H1 (cell line): ENCODE measurements at regions not wholly inside any gene's neighbourhood (a gene's known extent, or its start where the extent isn't known, plus 50 kb on each side); places are given as distances from the start of the nearest gene placed in this dataset.

Source experiments
- CTCF ChIA-PET: fragments of 300-600 bp; sonication (Branson Sonifier 250); formaldehyde crosslinking; loops from one replicate; lab custom pipeline; 2021; ENCODE audit not compliant: partially characterized antibody; lab: Charles Lee
- POLR2A ChIA-PET: fragments of 300-600 bp; sonication (Branson Sonifier 250); formaldehyde crosslinking; loops from one replicate; lab custom pipeline; 2021; ENCODE audit warnings: inconsistent platforms; ENCODE audit not compliant: partially characterized antibody; lab: Charles Lee
- DNase-seq, 2 experiments: peaks; one replicate each; pipeline versions ENCODE4 v3.0.0 to v3.0.0-alpha.2; 2010 to 2022; ENCODE audit warnings: low spot score in 2 of 2, low read depth in 1 of 2, mixed read lengths in 1 of 2
- FAIRE-seq: peaks from 2 replicates; lab custom pipeline; 2011; peaks lifted over from hg19 to GRCh38; lab: Jason Lieb, UNC
- H2AFZ ChIP-seq: 2 replicates; pipeline ENCODE4 v1.8.1; 2012; ENCODE audit warnings: low read length, inconsistent platforms
- H2AK5ac ChIP-seq: 2 replicates; pipeline ENCODE4 v1.6.1; 2013; ENCODE audit warnings: low read depth, low read length
- H2BK120ac ChIP-seq: replicated peaks from 2 replicates; pipeline ENCODE3; 2013; ENCODE audit warnings: low read depth, low read length, inconsistent platforms
- H2BK12ac ChIP-seq: 2 replicates; pipeline ENCODE4 v1.6.1; 2013; ENCODE audit warnings: low read depth, low read length
- H2BK15ac ChIP-seq: 2 replicates; pipeline ENCODE4 v1.6.1; 2013; ENCODE audit warnings: low read length
- H2BK20ac ChIP-seq: 2 replicates; pipeline ENCODE4 v1.6.1; 2013; ENCODE audit warnings: low read length
- H2BK5ac ChIP-seq: 2 replicates; pipeline ENCODE4 v1.6.1; 2013; ENCODE audit warnings: low read depth, low read length
- H3K14ac ChIP-seq: 2 replicates; pipeline ENCODE4 v1.6.1; 2013; ENCODE audit warnings: inconsistent platforms; ENCODE audit not compliant: insufficient read length
- H3K18ac ChIP-seq: 2 replicates; pipeline ENCODE4 v1.6.1; 2013; ENCODE audit warnings: low read length; ENCODE audit errors: extremely low read depth
- H3K23ac ChIP-seq: 2 replicates; pipeline ENCODE4 v1.6.1; 2013; ENCODE audit warnings: inconsistent platforms; ENCODE audit not compliant: insufficient read length
- H3K23me2 ChIP-seq: 2 replicates; pipeline ENCODE4 v1.6.1; 2013; ENCODE audit warnings: low read depth, low read length
- H3K27ac ChIP-seq: 2 replicates; pipeline ENCODE4 v1.6.1; 2011; ENCODE audit warnings: low read depth, low read length, inconsistent platforms
- H3K27me3 ChIP-seq, 4 experiments: replicated peaks in 1 of 4; 1 replicate in 1 of 4; 2 replicates in 3 of 4; pipeline versions ENCODE4 v1.6.1 to v1.8.1; 2011 to 2013; ENCODE audit warnings: low read length in 3 of 4, mild to moderate bottlenecking in 3 of 4, inconsistent platforms in 2 of 4, mixed read lengths in 2 of 4, moderate library complexity in 1 of 4; ENCODE audit not compliant: control insufficient read depth in 3 of 4, insufficient read depth in 3 of 4; ENCODE audit errors: extremely low read depth in 1 of 4
- H3K36me3 ChIP-seq, 4 experiments: 2 replicates each; pipeline versions ENCODE4 v1.6.1 to v1.8.1; 2011 to 2013; ENCODE audit warnings: mild to moderate bottlenecking in 4 of 4, low read length in 3 of 4, moderate library complexity in 2 of 4, control low read depth in 1 of 4, inconsistent platforms in 1 of 4; ENCODE audit not compliant: insufficient read depth in 4 of 4, control insufficient read depth in 2 of 4
- H3K4ac ChIP-seq: replicated peaks from 2 replicates; pipeline ENCODE3; 2013; ENCODE audit warnings: low read length, low read depth, mixed read lengths, inconsistent platforms; ENCODE audit not compliant: insufficient read length
- H3K4me1 ChIP-seq, 4 experiments: replicated peaks in 1 of 4; 1 replicate in 1 of 4; 2 replicates in 3 of 4; pipeline versions ENCODE4 v1.6.1 to v1.8.1; 2011 to 2013; ENCODE audit warnings: low read length in 3 of 4, inconsistent platforms in 2 of 4, mixed read lengths in 1 of 4; ENCODE audit not compliant: insufficient read depth in 4 of 4, control insufficient read depth in 3 of 4
- H3K4me2 ChIP-seq, 2 experiments: 2 replicates each; pipeline versions ENCODE4 v1.6.1 to v1.8.1; 2011 to 2013; ENCODE audit warnings: low read depth in 2 of 2, low read length in 2 of 2, control low read depth in 1 of 2, inconsistent platforms in 1 of 2, mild to moderate bottlenecking in 1 of 2; ENCODE audit not compliant: insufficient read depth in 1 of 2
- H3K4me3 ChIP-seq, 4 experiments: fragments of 200-600, 300-600 bp in 1 of 4; sonication (generic), shearing (Covaris generic), sonication (Bioruptor Twin) in 1 of 4; 2 replicates each; pipeline versions ENCODE4 v1.5.1 to v1.8.1; 2011 to 2016; ENCODE audit warnings: low read length in 4 of 4, low read depth in 3 of 4, control low read depth in 2 of 4, inconsistent platforms in 2 of 4, mild to moderate bottlenecking in 2 of 4, mixed read lengths in 1 of 4, moderate library complexity in 1 of 4; ENCODE audit not compliant: insufficient read depth in 2 of 4; ENCODE audit errors: extremely low read depth in 1 of 4
- H3K56ac ChIP-seq: replicated peaks from 2 replicates; pipeline ENCODE3; 2013; ENCODE audit warnings: low read depth, mild to moderate bottlenecking, mixed read lengths, low read length, inconsistent platforms; ENCODE audit not compliant: insufficient read length
- H3K79me1 ChIP-seq: 2 replicates; pipeline ENCODE4 v1.6.1; 2013; ENCODE audit warnings: low read depth, low read length, control low read depth
- H3K79me2 ChIP-seq, 2 experiments: 2 replicates each; pipeline versions ENCODE4 v1.6.1 to v1.8.1; 2012 to 2013; ENCODE audit warnings: low read length in 2 of 2, mild to moderate bottlenecking in 2 of 2, inconsistent platforms in 1 of 2; ENCODE audit not compliant: insufficient read depth in 2 of 2, control insufficient read depth in 1 of 2
- H3K9ac ChIP-seq, 4 experiments: replicated peaks in 1 of 4; 1 replicate in 1 of 4; 2 replicates in 3 of 4; pipeline versions ENCODE4 v1.6.1 to v1.8.1; 2011 to 2013; ENCODE audit warnings: low read depth in 3 of 4, low read length in 3 of 4, control low read depth in 2 of 4, mild to moderate bottlenecking in 2 of 4, moderate library complexity in 2 of 4, inconsistent platforms in 1 of 4; ENCODE audit errors: extremely low read depth in 1 of 4
- H3K9me3 ChIP-seq, 2 experiments: 2 replicates each; pipeline versions ENCODE4 v1.6.1 to v1.8.1; 2012 to 2013; ENCODE audit warnings: mild to moderate bottlenecking in 2 of 2, moderate library complexity in 2 of 2, control low read depth in 1 of 2, inconsistent platforms in 1 of 2, low read depth in 1 of 2, low read length in 1 of 2, mixed read lengths in 1 of 2; ENCODE audit not compliant: insufficient read depth in 2 of 2
- H4K20me1 ChIP-seq, 2 experiments: replicated peaks in 1 of 2; 2 replicates each; pipeline versions ENCODE3 to v1.8.1; 2011 to 2013; ENCODE audit warnings: inconsistent platforms in 2 of 2, low read length in 2 of 2, mild to moderate bottlenecking in 1 of 2; ENCODE audit not compliant: insufficient read depth in 2 of 2, control insufficient read depth in 1 of 2
- H4K5ac ChIP-seq: 2 replicates; pipeline ENCODE4 v1.6.1; 2013; ENCODE audit warnings: low read length, low read depth, mixed read lengths, inconsistent platforms; ENCODE audit not compliant: insufficient read length
- H4K8ac ChIP-seq: 2 replicates; pipeline ENCODE4 v1.8.0; 2013; ENCODE audit warnings: mild to moderate bottlenecking, moderate library complexity, low read length, inconsistent platforms; ENCODE audit not compliant: insufficient read depth; ENCODE audit errors: extremely low read depth
- H4K91ac ChIP-seq: replicated peaks from 2 replicates; pipeline ENCODE3; 2013; ENCODE audit warnings: low read length, mixed read lengths, inconsistent platforms; ENCODE audit not compliant: insufficient read length
- EZH2 ChIP-seq: fragments of 200-600 bp; sonication (generic); IDR thresholded peaks from 2 replicates; pipeline ENCODE4 v1.7.1; 2012; ENCODE audit warnings: low read depth, mild to moderate bottlenecking, moderate library complexity, low read length, inconsistent platforms; ENCODE audit not compliant: severe bottlenecking
- ZNF274 ChIP-seq: IDR thresholded peaks from 2 replicates; pipeline ENCODE4 v1.7.0; 2012; ENCODE audit warnings: low read length, borderline replicate concordance; ENCODE audit errors: extremely low read depth
- WGBS, 2 experiments: shearing (Covaris generic) in 1 of 2; methylation state at CpG; one replicate each; pipeline versions ENCODE4 v1.1.6 to v1.1.7; 2013 to 2015; ENCODE audit warnings: low lambda C conversion rate in 2 of 2, mixed read lengths in 2 of 2, inconsistent platforms in 1 of 2, low coverage in 1 of 2, missing lambda C conversion rate in 1 of 2; ENCODE audit not compliant: insufficient replicate concordance in 2 of 2, insufficient coverage in 1 of 2, insufficient read length in 1 of 2; ENCODE audit errors: extremely low coverage in 1 of 2, missing lambda C conversion rate in 1 of 2; 5-methylcytosine and 5-hydroxymethylcytosine counted together

DNA sequence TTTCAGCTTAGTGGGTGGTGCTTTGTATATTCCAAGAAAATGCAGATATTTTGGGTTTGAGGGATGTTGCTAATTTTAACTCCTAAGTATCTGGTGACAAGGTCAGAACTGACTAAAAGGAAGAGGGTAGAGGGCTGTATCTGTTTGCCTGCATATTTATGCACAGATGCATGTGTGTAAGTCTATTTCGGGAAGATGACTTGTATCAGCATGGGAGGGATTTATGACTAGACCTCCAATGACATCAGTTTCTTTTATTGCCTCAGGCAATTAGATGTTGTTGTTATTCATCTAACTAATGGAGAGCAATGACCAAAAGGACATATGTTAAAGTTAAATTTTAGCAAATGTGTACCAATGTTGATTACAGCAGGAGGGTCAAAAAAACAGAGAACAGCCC is 734.3 kb downstream of the QKI start:
- H3K36me3 ChIP-seq: no peaks in the 10 kb centered on the region
- no peak overlapping the region for H3K4me3 ChIP-seq
- no peak overlapping the region for H3K9ac ChIP-seq
- no peak overlapping the region for H4K8ac ChIP-seq
- H3K9me3 ChIP-seq: no peaks in the 10 kb centered on the region
- H2AFZ ChIP-seq: no peak overlapping the region
- H4K5ac ChIP-seq: no peak overlapping the region
- H2BK120ac ChIP-seq: no peak overlapping the region
- TF ChIP-seq ZNF274 (no peak), EZH2 (no peak)
- H3K4me1 ChIP-seq: peaks cover 0 to 7% (median 0%) of the 10 kb centered on the region in 4 experiments; a peak in 2 of 7 replicates
- no peak overlapping the region for H2AK5ac ChIP-seq
- ChIA-PET CTCF (no interaction called here), POLR2A (no interaction called here)
- no peaks in the 10 kb centered on the region for H3K79me2 ChIP-seq
- no peak overlapping the region for H3K56ac ChIP-seq
- H2BK5ac ChIP-seq: no peak overlapping the region
- H3K27me3 ChIP-seq: no peaks in the 10 kb centered on the region
- no peak overlapping the region for H3K4ac ChIP-seq
- no peak overlapping the region for H3K4me2 ChIP-seq
- no peak for DNase-seq
- no peak for FAIRE-seq
- no peak overlapping the region for H3K18ac ChIP-seq
- no peak overlapping the region for H3K14ac ChIP-seq
- H2BK20ac ChIP-seq: no peak overlapping the region
- H3K27ac ChIP-seq: no peak overlapping the region
- no peak overlapping the region for H2BK15ac ChIP-seq
- no peak overlapping the region for H4K91ac ChIP-seq
- no peaks in the 10 kb centered on the region for H3K23me2 ChIP-seq
- 100% methylated on average over 1 of the region's 1 CpG; no CpG with 5 or more reads in 1 of the 2 experiments for WGBS, 2 experiments
- no peaks in the 10 kb centered on the region for H3K79me1 ChIP-seq
- no peaks in the 10 kb centered on the region for H4K20me1 ChIP-seq
- H3K23ac ChIP-seq: no peak overlapping the region
- H2BK12ac ChIP-seq: no peak overlapping the region
